GM19238 (cell line): ENCODE measurements at regions not wholly inside any gene's neighbourhood (a gene's known extent, or its start where the extent isn't known, plus 50 kb on each side); places are given as distances from the start of the nearest gene placed in this dataset.
"Not testable (repeated sequence)": the region's sequence is repeated elsewhere in the genome, so short reads cannot be mapped to it uniquely, and the experiment has no call there.

Source experiments
- DNase-seq: peaks from one replicate; pipeline ENCODE4 v3.0.0; 2011; ENCODE audit warnings: low spot score; ENCODE audit not compliant: insufficient read length

GRCh38 chr11:23846902-23847422 is 649.9 kb upstream of the LUZP2 start:
- no peak for DNase-seq

- no peak for DNase-seq
Observed at GRCh38 chr11:23851216-23851615, 645.6 kb upstream of the LUZP2 start.

GRCh38 chr11:23856654-23857053 is 640.2 kb upstream of the LUZP2 start:
- DNase-seq, result no peak

- DNase-seq, result no peak
Observed at GRCh38 chr11:23859087-23859486, 637.8 kb upstream of the LUZP2 start.

- DNase-seq, result no peak
Observed at GRCh38 chr11:23861615-23862014, 635.2 kb upstream of the LUZP2 start.

- no peak for DNase-seq
Observed at GRCh38 chr11:23865341-23865975, 631.4 kb upstream of the LUZP2 start.

GRCh38 chr11:23866641-23867040 is 630.2 kb upstream of the LUZP2 start:
- DNase-seq, result no peak

GRCh38 chr11:23869671-23870070 is 627.2 kb upstream of the LUZP2 start:
- DNase-seq, result no peak

GRCh38 chr11:23873406-23873805 is 623.4 kb upstream of the LUZP2 start:
- no peak for DNase-seq

- DNase-seq, result no peak
Observed at GRCh38 chr11:23875176-23875850, 621.5 kb upstream of the LUZP2 start.

- DNase-seq, result not testable (repeated sequence)
Observed at GRCh38 chr11:23883426-23884048, 613.3 kb upstream of the LUZP2 start.

GRCh38 chr11:23884341-23884740 is 612.5 kb upstream of the LUZP2 start:
- DNase-seq, result no peak

GRCh38 chr11:23885801-23886200 is 611.1 kb upstream of the LUZP2 start:
- no peak for DNase-seq

- not testable (repeated sequence) for DNase-seq
Observed at GRCh38 chr11:23887122-23887521, 609.7 kb upstream of the LUZP2 start.

GRCh38 chr11:23893126-23893525 is 603.7 kb upstream of the LUZP2 start:
- no peak for DNase-seq

- no peak for DNase-seq
Observed at GRCh38 chr11:23897453-23898286, 599.2 kb upstream of the LUZP2 start.

- no peak for DNase-seq
Observed at GRCh38 chr11:23903044-23903704, 593.7 kb upstream of the LUZP2 start.

- DNase-seq, result no peak
Observed at GRCh38 chr11:23919455-23919854, 577.4 kb upstream of the LUZP2 start.

GRCh38 chr11:23923357-23923756 is 573.5 kb upstream of the LUZP2 start:
- DNase-seq, result no peak

GRCh38 chr11:23924226-23924625 is 572.6 kb upstream of the LUZP2 start:
- no peak for DNase-seq

- no peak for DNase-seq
Observed at GRCh38 chr11:23931443-23931842, 565.4 kb upstream of the LUZP2 start.
